GM21381 (cell line): ENCODE measurements at regions not wholly inside any gene's neighbourhood (a gene's known extent, or its start where the extent isn't known, plus 50 kb on each side); places are given as distances from the start of the nearest gene placed in this dataset.
A peak's percentile ranks its signal among the peaks of the same experiment; 100 is the strongest.

Experiments
- ATAC-seq: cut with Tn5 transposase; IDR thresholded peaks from one replicate; pipeline ENCODE4 v1.9.1; 2021; ENCODE audit warnings: mild to moderate bottlenecking, moderate library complexity; ENCODE audit not compliant: unreplicated experiment

DNA sequence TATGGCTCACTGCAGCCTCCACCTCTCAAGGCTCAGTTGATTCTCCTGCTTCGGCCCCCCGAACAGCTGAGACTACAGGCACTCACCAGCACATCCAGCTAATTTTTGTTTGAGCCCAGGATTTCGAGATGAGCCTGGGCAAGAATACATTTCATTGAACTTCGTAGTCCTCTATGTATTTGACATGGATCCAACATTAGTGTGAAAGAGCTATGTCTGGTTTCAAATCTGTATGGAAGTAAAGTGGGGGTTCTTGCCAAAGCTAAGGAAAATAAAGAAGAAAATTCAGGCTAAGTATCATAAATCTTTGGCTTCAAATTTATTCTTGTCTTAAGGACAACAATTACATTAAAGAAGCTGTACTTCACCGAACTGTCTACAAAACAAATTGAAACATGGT lies 1291.7 kb upstream of the CRIM1 start:
- no peak for ATAC-seq

DNA sequence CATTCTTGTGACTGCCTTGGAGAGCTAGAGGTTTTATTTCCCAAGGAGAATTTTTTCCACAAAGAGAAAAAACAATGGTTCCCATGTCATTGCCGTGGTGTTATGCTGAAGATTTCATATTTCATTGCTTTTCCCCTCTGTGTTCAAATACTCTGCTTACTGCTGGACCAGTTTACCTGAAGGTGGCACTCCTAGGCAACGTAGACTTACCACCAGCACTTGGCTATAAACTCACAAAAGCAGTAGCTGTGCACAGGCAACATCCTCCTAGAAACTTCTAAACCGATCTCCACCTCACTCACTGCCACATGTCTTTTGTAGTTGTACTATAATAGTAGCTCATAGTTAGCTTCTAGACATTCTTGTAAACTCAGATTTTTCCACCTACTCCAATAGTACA lies 1319.7 kb upstream of the CRIM1 start:
- ATAC-seq: no peak

DNA sequence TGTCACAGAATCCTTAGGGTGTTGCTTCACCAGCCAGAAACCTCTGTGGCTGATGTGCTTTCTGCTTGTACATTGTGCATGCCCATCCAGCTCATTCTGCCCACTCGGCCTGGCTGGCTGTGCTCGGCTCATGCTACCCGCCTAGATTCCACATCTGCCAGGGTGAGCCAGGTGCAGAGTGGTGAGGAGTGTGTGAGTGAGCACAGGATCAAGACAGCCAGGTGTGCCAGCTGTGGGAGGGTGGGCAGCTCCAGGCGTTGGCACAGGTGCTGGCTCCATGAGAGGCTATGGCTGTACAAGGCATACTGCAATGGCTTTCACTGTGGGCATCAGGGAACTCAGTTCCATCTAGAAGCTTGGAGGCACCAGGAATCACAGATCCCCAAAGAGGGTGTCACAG lies 1321.8 kb upstream of the CRIM1 start:
- ATAC-seq: no peak

DNA sequence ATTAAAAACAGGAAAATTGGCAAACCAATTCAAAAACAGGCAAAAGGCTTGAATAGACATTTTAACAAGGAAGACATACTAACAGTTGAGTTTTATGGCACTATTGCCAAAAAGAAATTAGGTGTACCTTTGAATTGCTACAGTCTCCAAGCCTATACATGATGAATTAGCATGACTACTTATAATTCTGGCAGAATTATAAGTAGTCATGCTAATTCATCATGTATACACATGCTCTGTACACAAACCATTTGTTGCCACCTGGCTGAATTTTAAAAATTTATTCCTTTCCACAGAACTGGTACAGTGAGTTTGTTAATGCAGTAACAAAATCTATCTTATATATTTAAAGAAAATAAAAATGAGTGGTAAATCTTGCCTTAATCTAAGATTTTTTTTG lies 1332.0 kb upstream of the CRIM1 start:
- ATAC-seq: no peak

DNA sequence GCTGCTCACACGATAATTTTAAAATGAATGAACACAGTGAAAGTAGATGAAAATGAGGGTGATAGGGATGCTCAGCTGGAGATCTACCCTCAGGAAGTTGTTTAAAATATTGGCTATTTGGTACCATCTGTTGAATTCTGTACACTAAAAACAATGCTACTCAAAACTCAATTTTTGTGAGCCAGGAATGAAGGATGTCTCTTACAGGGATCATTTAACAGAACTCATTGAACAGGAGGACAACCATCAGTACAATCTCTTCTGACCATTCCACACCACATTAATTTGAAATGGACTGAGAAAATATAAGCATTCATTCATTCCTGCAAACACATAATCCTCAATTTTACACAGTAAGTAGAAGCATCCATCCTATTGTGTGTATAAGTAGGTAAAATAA lies 1355.1 kb upstream of the CRIM1 start:
- ATAC-seq: no peak

DNA sequence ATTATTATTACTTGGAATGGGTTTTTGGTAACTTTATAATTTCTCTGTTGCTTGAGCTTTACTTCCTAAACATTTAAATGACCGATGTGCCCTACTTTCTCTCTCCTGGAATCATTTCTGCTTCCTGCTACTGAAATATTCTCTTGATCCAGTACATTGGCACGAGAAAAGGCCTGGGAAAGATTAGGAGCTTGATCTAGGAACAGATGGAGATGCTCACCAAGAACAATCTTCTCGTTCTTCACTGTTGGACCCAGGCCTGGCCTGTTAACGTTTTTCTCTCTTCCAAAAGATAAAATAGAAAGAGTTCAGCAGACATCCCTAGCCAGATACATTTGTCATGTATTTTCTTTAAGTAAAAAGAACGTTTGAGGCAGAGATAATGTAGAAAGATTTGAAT lies 1356.8 kb upstream of the CRIM1 start:
- no peak for ATAC-seq

DNA sequence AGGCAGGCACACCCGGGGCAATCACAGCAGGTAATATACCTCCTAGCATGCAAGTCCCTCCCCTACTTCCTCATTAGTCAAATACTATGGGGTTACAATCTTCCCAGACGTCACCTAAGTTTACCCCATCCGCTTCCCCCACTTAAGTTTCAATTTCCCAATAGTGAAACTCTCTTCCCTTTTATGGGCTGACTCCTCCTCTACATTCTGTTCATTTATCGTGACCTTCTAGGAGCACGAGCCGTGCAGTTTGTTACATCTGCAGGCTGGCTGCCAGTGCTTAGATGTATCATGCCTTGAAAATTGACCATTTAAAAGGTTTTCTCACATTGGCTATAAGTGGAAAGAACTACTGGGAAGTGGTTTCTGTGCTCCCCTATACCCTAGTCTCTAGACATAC lies 1357.8 kb upstream of the CRIM1 start:
- no peak for ATAC-seq

DNA sequence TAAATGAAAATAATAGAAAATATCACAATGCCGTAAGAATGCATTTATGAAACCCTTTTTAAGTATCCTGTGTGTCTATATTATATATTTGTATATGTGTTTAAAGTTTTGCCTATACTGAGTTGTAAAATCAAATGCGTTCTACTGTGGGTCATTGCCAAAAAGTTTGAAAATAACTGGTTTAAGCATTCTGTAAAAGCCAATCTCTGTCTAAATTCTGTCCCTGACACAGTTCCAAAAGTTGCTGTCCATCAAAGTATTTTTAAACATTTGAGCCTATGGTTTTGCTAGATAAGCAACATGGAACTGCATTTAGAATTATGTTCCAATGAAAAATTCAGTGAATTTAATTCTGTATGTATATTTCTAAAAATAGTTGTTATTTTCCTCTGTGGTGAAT lies 1360.4 kb upstream of the CRIM1 start:
- no peak for ATAC-seq

DNA sequence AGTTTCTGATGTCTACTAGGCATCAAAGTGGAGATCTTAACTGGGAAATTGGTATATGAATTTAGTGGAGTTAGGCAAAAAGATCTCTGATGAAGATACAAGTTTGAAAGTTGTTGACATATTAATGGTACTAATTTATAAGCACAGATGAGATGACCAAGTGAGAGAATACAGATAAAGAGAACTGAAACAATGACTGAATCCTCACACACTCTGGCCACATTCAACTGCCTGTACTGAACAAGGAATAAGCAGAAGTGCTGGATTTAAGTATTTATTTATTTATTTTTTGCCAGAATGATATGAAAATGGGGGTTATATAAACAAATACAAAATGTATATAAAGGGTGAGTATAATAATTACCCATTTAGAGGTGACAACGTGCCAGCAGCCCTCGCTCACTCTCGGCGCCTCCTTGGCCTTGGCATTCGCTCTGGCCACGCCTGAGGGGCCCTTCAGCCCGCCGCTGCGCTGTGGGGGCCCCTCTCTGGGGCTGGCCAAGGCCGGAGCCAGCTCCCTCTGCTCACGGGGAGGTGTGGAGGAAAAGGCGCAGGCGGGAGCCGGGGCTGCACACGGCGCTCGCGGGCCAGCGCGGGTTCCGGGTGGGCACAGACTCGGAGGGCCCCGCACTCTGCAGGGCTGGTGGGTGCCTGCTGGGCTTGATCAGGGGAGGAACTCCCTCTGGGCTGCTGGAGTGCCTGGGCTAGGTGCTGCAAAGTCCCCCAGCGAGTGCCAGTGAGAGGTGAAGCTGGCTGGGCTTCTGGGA lies 1363.9 kb upstream of the CRIM1 start:
- ATAC-seq: no peak

DNA sequence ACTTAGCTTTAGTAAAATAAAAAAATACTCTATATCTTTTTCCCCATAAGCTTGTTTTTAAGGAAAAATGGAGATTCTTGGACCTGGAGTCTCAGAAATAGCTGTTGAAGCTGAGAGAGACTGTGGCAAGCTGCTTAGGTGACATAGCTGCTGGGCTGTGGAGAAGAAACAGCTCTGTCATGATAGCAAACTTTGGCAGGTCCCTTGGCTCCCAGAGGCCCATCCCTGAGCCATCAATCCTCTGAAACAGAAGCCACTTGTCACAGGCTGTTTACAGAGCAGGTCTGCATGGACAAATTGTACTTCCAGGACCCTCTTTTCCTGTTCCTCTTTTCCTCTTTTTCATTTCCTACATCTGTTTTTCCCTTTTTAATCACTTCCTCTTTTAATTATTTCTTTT lies 1370.1 kb upstream of the CRIM1 start:
- no peak for ATAC-seq

DNA sequence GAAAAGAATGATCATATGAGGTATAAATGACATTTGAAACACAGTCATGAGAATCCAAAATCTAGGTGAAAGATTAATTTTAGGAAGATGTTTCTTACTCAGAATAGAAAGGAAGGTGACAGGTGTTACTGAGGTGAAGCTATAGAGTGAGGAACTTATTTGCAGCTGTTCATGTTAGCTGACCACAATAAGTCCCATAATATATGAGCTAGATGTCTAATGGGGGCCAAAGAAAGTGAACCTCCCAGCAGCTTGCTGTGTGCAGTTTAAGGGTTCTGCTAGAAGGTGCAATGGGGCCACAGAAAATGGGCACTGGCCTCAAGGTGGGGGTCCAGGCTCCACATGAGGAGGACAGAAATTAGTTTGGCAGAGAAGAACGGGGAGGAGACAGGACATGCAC lies 1374.9 kb upstream of the CRIM1 start:
- no peak for ATAC-seq

DNA sequence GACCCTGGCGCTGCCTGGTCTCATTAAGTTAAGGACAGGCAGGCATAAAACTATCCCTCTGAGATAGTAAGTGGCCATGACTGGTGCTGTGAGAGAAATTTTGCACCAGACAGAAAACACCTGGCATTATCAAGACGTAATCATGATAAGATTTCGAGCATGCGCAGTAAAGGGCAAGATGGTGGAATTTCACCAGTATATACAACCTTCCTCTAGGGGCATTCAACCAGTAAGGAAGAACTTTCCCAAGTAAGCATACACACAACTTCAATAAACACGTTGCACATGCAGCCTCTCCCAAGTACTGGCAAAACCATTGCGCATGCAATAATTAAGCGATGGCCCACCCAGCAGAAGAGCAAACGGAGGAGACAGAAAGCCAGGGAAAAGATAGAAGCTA lies 1376.4 kb upstream of the CRIM1 start:
- ATAC-seq: no peak

DNA sequence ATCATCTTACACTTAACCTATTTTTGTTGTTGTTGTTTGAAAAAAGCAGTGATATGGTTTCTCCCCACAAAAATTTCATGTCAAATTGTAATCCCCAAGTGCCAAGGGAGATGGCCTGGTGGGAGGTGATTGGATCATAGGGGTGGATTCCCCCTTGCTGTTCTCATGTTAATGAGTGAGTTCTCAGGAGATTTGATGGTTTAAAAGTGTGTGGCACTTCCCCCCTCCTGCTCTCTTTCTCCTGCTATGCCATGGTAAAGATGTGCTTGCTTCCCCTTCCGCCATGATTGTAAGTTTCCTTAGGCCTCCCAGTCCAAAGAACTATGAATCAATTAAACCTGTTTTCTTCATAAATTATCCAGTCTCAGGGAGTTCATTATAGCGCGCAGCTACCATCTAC lies 1362.7 kb upstream of the FAM98A start:
- no peak for ATAC-seq

DNA sequence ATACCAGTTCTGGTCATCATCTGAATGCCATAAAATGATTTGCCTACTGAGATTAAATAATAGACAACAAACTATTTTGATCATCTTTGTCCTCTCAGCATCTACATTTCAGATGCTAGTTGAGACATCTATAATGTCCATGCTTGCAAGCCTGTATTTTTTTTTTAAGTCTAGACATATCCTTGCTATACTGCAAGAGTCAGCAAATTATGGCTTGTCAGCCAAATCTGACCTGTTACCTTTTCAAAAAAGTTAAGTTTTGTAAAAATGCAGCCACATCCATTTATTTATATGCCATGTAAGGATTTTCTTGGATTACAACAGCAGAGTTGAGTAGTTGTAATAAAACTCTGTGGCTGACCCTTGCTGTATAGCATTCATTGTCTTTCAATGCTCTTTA lies 1355.7 kb upstream of the FAM98A start:
- ATAC-seq: no peak

DNA sequence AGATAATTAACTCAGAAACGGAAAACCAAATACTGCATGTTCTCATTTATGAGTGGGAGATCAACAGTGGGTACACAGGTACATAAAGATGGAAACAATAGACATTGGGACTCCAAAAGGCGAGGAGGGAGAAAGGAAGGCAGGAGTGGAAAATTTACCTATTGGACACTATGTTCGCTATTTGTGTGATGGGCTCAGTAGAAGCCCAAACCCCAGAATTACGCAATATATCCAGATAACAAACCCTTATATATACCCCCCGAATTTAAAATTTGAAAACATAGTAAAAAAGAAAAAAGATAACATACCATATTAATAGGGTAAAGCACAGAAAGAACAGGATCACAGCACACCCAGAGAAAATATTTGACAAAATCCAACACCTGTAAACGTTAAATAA lies 1351.7 kb upstream of the FAM98A start:
- no peak for ATAC-seq

DNA sequence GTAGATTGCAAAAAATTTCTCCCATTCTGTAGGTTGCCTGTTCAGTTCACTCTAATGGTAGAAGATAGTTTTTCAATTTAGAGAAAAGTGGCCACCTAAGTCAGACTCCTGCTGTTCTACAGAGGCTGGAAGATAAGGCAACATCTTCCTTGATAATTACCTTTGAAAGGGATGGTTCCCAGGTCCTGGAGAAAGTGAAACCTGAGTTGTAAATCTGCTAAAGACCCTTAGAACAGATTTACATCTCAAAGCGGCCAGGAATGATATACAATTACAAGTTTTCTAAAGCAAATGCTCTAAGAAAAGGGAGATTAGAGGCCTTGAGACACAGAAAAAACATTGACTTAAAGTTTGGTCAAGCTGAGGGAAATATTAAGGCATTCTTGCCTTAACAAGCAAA lies 1350.2 kb upstream of the FAM98A start:
- ATAC-seq: no peak

DNA sequence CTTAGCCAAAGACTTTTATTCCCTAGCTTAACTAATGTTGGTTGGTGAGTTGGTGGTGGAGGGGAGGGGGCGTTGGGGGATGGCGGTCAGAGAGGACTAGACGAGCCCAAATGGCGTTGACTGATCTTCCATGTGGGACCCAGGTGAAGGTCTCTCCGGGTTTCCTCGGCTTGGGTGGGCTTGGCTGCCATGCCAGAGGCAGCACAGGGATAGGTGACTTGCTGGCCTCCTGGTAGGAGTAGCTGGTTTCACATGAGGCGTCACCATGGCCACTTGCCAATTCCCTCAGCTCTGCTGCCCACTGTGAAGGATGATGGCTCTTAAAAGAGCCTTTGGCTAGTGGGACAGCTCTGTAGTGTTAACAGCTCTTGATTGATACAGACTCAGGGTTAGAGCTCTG lies 1337.0 kb upstream of the FAM98A start:
- no peak for ATAC-seq

DNA sequence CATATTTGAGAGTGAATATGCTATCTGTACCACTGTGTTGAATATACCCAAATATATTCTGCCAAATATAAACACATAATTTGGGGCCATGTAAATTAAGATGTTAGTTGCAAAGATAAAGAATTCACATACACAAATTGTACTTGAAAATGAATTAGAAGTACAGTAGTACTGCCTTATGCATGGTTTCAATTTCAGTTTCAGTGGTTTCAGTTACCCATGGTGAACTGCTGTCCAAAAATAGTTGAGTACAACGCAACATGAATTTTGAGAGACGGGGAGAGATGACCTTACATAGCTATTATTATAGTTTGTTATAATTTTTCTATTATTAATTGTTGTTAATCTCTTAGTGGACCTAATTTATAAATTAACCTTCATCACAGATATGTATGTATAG lies 1313.0 kb upstream of the FAM98A start:
- peak; percentile 98 for ATAC-seq

DNA sequence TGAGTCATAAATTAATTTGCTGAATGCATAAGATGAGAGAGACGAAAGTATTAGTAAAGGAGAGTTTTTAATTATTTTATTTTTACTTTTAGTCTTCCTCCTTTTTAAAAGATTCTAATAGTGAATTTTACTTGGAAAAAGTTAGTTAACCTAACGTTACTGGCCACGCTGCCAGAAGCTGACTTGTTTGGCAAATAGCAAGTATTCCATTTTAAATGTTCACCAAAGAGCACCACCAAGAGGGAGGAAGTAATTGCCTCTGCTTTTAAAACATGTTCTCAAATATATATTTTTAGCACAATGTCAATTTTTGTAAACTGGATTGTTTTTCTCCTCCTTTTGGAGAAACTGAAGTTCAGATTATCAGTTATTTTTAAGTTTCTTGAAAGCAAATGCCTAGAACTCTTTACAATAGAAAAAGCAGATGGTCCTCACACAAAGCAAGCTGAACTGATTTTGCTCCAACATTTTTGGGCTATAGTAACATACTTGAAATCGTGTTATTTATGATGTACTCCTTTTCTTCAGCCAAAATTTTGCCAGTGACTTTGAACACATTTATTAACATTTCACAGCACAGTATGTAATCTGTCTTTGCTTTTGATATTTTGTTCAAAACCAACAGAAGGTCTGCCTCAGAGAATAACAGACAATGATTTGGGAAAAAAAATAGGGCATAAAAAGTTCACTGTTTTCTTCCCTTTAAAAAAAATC lies 1311.0 kb upstream of the FAM98A start:
- ATAC-seq: no peak

DNA sequence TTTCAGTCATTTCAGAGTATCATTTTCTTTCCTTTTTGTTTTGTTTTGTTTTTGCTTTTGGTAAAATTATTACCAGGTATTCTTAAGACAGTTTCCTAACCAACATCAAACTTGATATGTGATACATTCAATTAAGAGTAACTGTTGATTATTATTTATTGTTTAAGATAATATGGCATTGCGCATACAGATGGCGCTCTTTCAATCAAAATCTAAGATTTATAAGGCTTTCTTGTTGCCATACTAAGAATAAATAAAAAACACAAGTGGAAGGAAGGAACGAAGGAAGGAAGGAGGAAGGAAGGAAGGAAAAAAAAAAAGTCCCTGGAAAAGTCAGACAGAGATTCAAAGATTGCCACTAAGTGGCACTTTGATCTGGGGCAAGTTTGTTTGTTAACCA lies 1308.7 kb upstream of the FAM98A start:
- ATAC-seq: no peak

DNA sequence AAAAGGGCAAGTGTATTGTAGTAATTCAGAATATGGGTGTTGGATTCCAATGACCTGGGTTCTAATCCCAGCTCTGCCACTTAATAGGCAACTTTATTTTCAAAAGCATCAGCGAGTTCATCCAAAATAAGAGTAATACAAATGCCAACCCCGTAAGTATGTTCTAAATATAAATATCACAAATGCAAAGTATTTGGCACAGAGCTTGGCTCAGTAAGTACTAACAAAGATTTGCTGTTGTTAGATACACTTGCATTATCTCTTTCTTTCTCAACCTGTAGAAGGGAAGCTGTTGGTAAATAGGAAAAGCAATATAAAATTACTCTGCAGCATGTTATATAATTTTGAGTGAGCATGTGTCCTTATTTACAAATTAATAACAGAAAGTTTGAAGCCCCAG lies 1302.6 kb upstream of the FAM98A start:
- ATAC-seq: no peak

DNA sequence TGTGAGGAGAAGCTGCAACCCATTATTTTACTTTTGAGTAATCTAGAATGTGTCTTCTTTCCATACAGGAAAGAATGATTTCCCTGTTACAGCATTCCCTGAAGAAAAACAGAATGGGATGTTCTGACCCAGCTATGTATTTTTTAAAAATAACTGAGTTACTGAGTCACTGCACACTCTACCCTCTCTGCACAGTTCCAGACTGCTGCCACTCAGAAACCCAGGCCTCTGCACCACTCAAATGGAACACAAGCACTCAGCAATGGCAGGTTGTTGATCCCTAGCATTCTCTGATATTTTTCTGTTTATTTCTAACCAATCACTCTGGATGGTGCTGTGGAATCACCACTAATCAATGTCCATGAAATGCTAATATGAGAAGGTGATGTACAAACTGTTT lies 1300.0 kb upstream of the FAM98A start:
- no peak for ATAC-seq

DNA sequence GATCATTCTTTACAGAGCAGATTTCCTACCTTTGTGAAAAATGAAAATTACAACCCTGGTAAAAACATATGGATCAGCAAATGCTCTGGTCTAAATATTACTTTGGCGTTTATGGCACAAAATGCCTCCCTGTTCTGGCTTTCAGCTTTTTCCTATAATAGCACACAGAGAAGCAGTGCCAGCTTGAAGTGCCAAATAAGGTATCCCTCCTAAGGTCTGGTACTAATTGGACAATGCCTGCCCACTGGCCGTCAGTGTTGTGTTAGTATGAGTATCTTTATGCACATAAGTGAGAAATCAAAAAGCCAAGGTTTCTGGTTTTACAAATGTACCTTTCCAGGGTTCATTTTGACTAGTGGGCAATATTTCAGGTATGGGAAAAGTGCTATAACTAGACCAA lies 1293.7 kb upstream of the FAM98A start:
- ATAC-seq: no peak
